HCT116 (cell line): ENCODE measurements at regions not wholly inside any gene's neighbourhood (a gene's known extent, or its start where the extent isn't known, plus 50 kb on each side); places are given as distances from the start of the nearest gene placed in this dataset.

ENCODE experiments used
- ATAC-seq: fragments of 200-7000 bp; cut with Tn5 transposase; 2 replicates; pipeline ENCODE4 v1.9.1; 2020; ENCODE audit warnings: mild to moderate bottlenecking, moderate library complexity
- BruUV-seq: library from RNA; stranded (reverse); fragments of 400-500 nt; replicated peaks from 2 replicates; lab custom pipeline; 2021; lab: Mats Ljungman, UMichigan
- CTCF ChIA-PET: fragments of 300-600 bp; sonication (Branson Sonifier 250); formaldehyde crosslinking; loops from one replicate; lab custom pipeline; 2021; ENCODE audit warnings: antibody characterized with exemption; lab: Charles Lee
- POLR2A ChIA-PET: fragments of 300-600, 350-600 bp; sonication (Branson Sonifier 250); formaldehyde crosslinking; loops from one replicate; lab custom pipeline; 2021; ENCODE audit warnings: antibody characterized with exemption; lab: Charles Lee
- RAD21 ChIA-PET, 2 experiments: fragments of 300-600 bp; sonication (Branson Sonifier 250); formaldehyde crosslinking; loops; one replicate each; lab custom pipeline; 2023; ENCODE audit warnings: low total read pairs in 2 of 2; ENCODE audit not compliant: uncharacterized antibody in 2 of 2, unreplicated experiment in 2 of 2, low non-redundant PET in 1 of 2; lab: Charles Lee
- DNase-seq: peaks from one replicate; pipeline ENCODE4 v3.0.0-alpha.2; 2010; ENCODE audit warnings: low read depth, low spot score
- H2AFZ ChIP-seq: fragments of 200-600 bp; shearing (Covaris generic), sonication (generic); 2 replicates; pipeline ENCODE4 v1.6.1; 2017; ENCODE audit warnings: low read depth, mixed run types, mixed read lengths, antibody characterized with exemption, low read length; ENCODE audit not compliant: poor library complexity, severe bottlenecking
- H3K27ac ChIP-seq: 2 replicates; pipeline ENCODE4 v1.5.1; 2012; ENCODE audit warnings: low read depth, low read length
- H3K27me3 ChIP-seq: fragments of 200-600 bp; sonication (generic); 2 replicates; pipeline ENCODE4 v1.6.1; 2016; ENCODE audit warnings: mixed run types, low read length, mixed read lengths; ENCODE audit not compliant: insufficient read depth
- H3K36me3 ChIP-seq, 2 experiments: fragments of 200-500 bp in 1 of 2; fragments of 200-600 bp in 1 of 2; sonication (Bioruptor generic) in 1 of 2; sonication (generic) in 1 of 2; 2 replicates each; pipeline versions ENCODE4 v1.5.1 to v1.6.1; 2014 to 2016; ENCODE audit warnings: low read length in 2 of 2, inconsistent platforms in 1 of 2, mixed read lengths in 1 of 2, mixed run types in 1 of 2; ENCODE audit not compliant: insufficient read depth in 2 of 2, control insufficient read depth in 1 of 2
- H3K4me1 ChIP-seq, 2 experiments: fragments of 200-600 bp in 1 of 2; sonication (generic) in 1 of 2; 2 replicates each; pipeline versions ENCODE4 v1.5.1 to v1.6.1; 2012 to 2017; ENCODE audit warnings: low read length in 2 of 2, inconsistent platforms in 1 of 2, mild to moderate bottlenecking in 1 of 2, mixed read lengths in 1 of 2, mixed run types in 1 of 2, moderate library complexity in 1 of 2; ENCODE audit not compliant: insufficient read depth in 2 of 2, control insufficient read depth in 1 of 2
- H3K4me2 ChIP-seq: fragments of 200-600 bp; sonication (generic); 2 replicates; pipeline ENCODE4 v1.6.1; 2017; ENCODE audit warnings: mixed run types, low read length, mixed read lengths
- H3K4me3 ChIP-seq, 2 experiments: fragments of 200-600 bp in 1 of 2; sonication (generic) in 1 of 2; replicated peaks in 1 of 2; 2 replicates each; pipeline ENCODE4 v1.5.1; 2011 to 2016; ENCODE audit warnings: low read length in 2 of 2, control low read depth in 1 of 2, low read depth in 1 of 2, mild to moderate bottlenecking in 1 of 2, mixed read lengths in 1 of 2, mixed run types in 1 of 2
- H3K79me2 ChIP-seq: fragments of 200-600 bp; sonication (generic); 2 replicates; pipeline ENCODE4 v1.6.1; 2017; ENCODE audit warnings: mild to moderate bottlenecking, mixed run types, low read length, moderate library complexity, mixed read lengths; ENCODE audit not compliant: insufficient read depth
- H3K9ac ChIP-seq: fragments of 200-600 bp; sonication (generic); 2 replicates; pipeline ENCODE4 v1.6.1; 2016; ENCODE audit warnings: low read length, mixed read lengths
- H3K9me2 ChIP-seq: fragments of 200-600 bp; sonication (generic), shearing (Covaris generic); 2 replicates; pipeline ENCODE4 v1.6.1; 2017; ENCODE audit warnings: mixed run types, mild to moderate bottlenecking, moderate library complexity; ENCODE audit not compliant: insufficient read depth
- H3K9me3 ChIP-seq, 2 experiments: fragments of 200-500 bp in 1 of 2; fragments of 200-600 bp in 1 of 2; sonication (Bioruptor generic) in 1 of 2; sonication (generic) in 1 of 2; 2 replicates each; pipeline ENCODE4 v1.6.1; 2014 to 2017; ENCODE audit warnings: low read length in 2 of 2, mixed read lengths in 2 of 2, inconsistent platforms in 1 of 2, low read depth in 1 of 2, mild to moderate bottlenecking in 1 of 2, mixed run types in 1 of 2, moderate library complexity in 1 of 2; ENCODE audit not compliant: control insufficient read depth in 1 of 2, insufficient read depth in 1 of 2
- H4K20me1 ChIP-seq: fragments of 200-600 bp; sonication (generic), shearing (Covaris generic); 2 replicates; pipeline ENCODE4 v1.6.1; 2017; ENCODE audit warnings: mixed run types, mild to moderate bottlenecking, moderate library complexity; ENCODE audit not compliant: insufficient read depth
- CBX3 ChIP-seq: IDR thresholded peaks from 2 replicates; pipeline ENCODE4 v1.6.1; 2012; ENCODE audit warnings: low read depth
- CTCF ChIP-seq, 3 experiments: fragments of 200-600 bp in 1 of 3; sonication (generic) in 1 of 3; IDR thresholded peaks in 2 of 3; conservative IDR thresholded peaks in 1 of 3; 2 replicates each; pipeline ENCODE4 v1.5.1; 2012 to 2017; ENCODE audit warnings: low read depth in 2 of 3, low read length in 2 of 3, antibody characterized with exemption in 1 of 3, borderline replicate concordance in 1 of 3, control low read depth in 1 of 3, mild to moderate bottlenecking in 1 of 3, mixed read lengths in 1 of 3, mixed run types in 1 of 3, moderate library complexity in 1 of 3; ENCODE audit not compliant: insufficient read depth in 1 of 3
- JUND ChIP-seq: IDR thresholded peaks from 2 replicates; pipeline ENCODE4 v1.6.1; 2012
- POLR2A ChIP-seq: IDR thresholded peaks from 2 replicates; pipeline ENCODE4 v1.7.0; 2011; ENCODE audit warnings: borderline replicate concordance; ENCODE audit not compliant: insufficient read depth, insufficient read length; ENCODE audit errors: extremely low read depth
- POLR2AphosphoS5 ChIP-seq: IDR thresholded peaks from 2 replicates; pipeline ENCODE4 v1.6.1; 2011; ENCODE audit warnings: mild to moderate bottlenecking, low read depth, low read length, moderate library complexity
- intact Hi-C: fragments of 100-400 bp; cut with micrococcal nuclease; formaldehyde crosslinking; loops from 2 replicates; pipeline ENCODE4 v1.10.0; 2022
- TF ChIP-seq, protein P1 (sequence below): IDR thresholded peaks from 2 replicates; pipeline ENCODE4 v1.6.1; 2012
- TF ChIP-seq, protein P2 (sequence below): IDR thresholded peaks from 2 replicates; pipeline ENCODE4 v1.6.1; 2012; ENCODE audit warnings: low read depth

GRCh38 chr12:107439026-107439738, 246.4 kb upstream of the PWP1 start:
- no peaks in the 10 kb centered on the region for H3K9me3 ChIP-seq
- ATAC-seq (no peak), DNase-seq (no peak)
- no peak overlapping the region for H3K4me3 ChIP-seq
- no peaks in the 10 kb centered on the region for H4K20me1 ChIP-seq
- no peaks in the 10 kb centered on the region for H3K36me3 ChIP-seq
- no peaks in the 10 kb centered on the region for H3K9me2 ChIP-seq
- H3K4me1 ChIP-seq = no peaks in the 10 kb centered on the region
- BruUV-seq = no TSS peak
- H3K27me3 ChIP-seq = no peaks in the 10 kb centered on the region
- POLR2A ChIA-PET = no interaction called here
- no peak overlapping the region for H3K4me2 ChIP-seq
- intact Hi-C loops = no loop called here
- TF ChIP-seq, protein P1, sequence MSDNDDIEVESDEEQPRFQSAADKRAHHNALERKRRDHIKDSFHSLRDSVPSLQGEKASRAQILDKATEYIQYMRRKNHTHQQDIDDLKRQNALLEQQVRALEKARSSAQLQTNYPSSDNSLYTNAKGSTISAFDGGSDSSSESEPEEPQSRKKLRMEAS = no peak
- TF ChIP-seq JUND = no peak
- TF ChIP-seq, protein P2, sequence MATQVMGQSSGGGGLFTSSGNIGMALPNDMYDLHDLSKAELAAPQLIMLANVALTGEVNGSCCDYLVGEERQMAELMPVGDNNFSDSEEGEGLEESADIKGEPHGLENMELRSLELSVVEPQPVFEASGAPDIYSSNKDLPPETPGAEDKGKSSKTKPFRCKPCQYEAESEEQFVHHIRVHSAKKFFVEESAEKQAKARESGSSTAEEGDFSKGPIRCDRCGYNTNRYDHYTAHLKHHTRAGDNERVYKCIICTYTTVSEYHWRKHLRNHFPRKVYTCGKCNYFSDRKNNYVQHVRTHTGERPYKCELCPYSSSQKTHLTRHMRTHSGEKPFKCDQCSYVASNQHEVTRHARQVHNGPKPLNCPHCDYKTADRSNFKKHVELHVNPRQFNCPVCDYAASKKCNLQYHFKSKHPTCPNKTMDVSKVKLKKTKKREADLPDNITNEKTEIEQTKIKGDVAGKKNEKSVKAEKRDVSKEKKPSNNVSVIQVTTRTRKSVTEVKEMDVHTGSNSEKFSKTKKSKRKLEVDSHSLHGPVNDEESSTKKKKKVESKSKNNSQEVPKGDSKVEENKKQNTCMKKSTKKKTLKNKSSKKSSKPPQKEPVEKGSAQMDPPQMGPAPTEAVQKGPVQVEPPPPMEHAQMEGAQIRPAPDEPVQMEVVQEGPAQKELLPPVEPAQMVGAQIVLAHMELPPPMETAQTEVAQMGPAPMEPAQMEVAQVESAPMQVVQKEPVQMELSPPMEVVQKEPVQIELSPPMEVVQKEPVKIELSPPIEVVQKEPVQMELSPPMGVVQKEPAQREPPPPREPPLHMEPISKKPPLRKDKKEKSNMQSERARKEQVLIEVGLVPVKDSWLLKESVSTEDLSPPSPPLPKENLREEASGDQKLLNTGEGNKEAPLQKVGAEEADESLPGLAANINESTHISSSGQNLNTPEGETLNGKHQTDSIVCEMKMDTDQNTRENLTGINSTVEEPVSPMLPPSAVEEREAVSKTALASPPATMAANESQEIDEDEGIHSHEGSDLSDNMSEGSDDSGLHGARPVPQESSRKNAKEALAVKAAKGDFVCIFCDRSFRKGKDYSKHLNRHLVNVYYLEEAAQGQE = no peak
- TF ChIP-seq POLR2A = no peak
- no peak overlapping the region for H3K9ac ChIP-seq
- H3K27ac ChIP-seq = no peak overlapping the region
- H2AFZ ChIP-seq = no peak overlapping the region
- H3K79me2 ChIP-seq = no peaks in the 10 kb centered on the region
- RAD21 ChIA-PET = no interaction called here
- CTCF ChIA-PET = interaction anchor here (1.3 kb wide), 1 partner anchor 9 kb away, joined by 5 read pairs; no protein-coding TSS in a partner anchor

GRCh38 chr12:107440606-107441005, 245.0 kb upstream of the PWP1 start:
- ChIA-PET POLR2A (no interaction called here), RAD21 (no interaction called here), CTCF (no interaction called here)
- no peaks in the 10 kb centered on the region for H3K79me2 ChIP-seq
- H3K27ac ChIP-seq = no peak overlapping the region
- DNase-seq (no peak), ATAC-seq (no peak)
- intact Hi-C loops = loop anchor here (10.0 kb wide), 1 partner anchor 174 kb away; no protein-coding TSS in a partner anchor
- no peak overlapping the region for H3K4me2 ChIP-seq
- BruUV-seq = no TSS peak
- H3K9me2 ChIP-seq = no peaks in the 10 kb centered on the region
- H3K27me3 ChIP-seq = no peaks in the 10 kb centered on the region
- H3K4me1 ChIP-seq = no peaks in the 10 kb centered on the region
- no peaks in the 10 kb centered on the region for H3K36me3 ChIP-seq
- no peak overlapping the region for H3K4me3 ChIP-seq
- no peak overlapping the region for H2AFZ ChIP-seq
- no peak overlapping the region for H3K9ac ChIP-seq
- H3K9me3 ChIP-seq = no peaks in the 10 kb centered on the region
- no peaks in the 10 kb centered on the region for H4K20me1 ChIP-seq
- TF ChIP-seq CTCF (IDR thresholded peaks at IDR 0.05 in 2 of 3, conservative IDR thresholded peaks at IDR 0.05 in 1 of 3; ENCODE audit: borderline replicate concordance in 1 of 3, insufficient read depth in 1 of 3, low read depth in 2 of 3, low read length in 2 of 3) (no peak), POLR2AphosphoS5 (no peak), CBX3 (no peak)
- TF ChIP-seq, protein P2 = no peak
